Cardiac muscle cell (in vitro differentiated cells and primary cell): ENCODE measurements at regions not wholly inside any gene's neighbourhood (a gene's known extent, or its start where the extent isn't known, plus 50 kb on each side); places are given as distances from the start of the nearest gene placed in this dataset.

Source experiments
- DNase-seq, 2 donors: peaks; one replicate each; pipeline versions ENCODE4 v3.0.0 to v3.0.0-alpha.2; 2010 to 2017; ENCODE audit warnings: low read depth in 1 of 2, low spot score in 1 of 2
- H3K27ac ChIP-seq: fragments of 200-600 bp; sonication (generic); 2 replicates; pipeline ENCODE4 v1.5.1; 2016
- H3K27me3 ChIP-seq: fragments of 200-600 bp; sonication (generic); 2 replicates; pipeline ENCODE4 v1.6.0; 2016; ENCODE audit warnings: control low read depth
- H3K36me3 ChIP-seq: fragments of 200-600 bp; sonication (generic); 2 replicates; pipeline ENCODE4 v1.5.1; 2016; ENCODE audit warnings: control low read depth
- H3K4me1 ChIP-seq: fragments of 200-600 bp; sonication (generic); 2 replicates; pipeline ENCODE4 v1.8.1; 2017; ENCODE audit warnings: low read depth, mild to moderate bottlenecking, mixed run types
- H3K4me3 ChIP-seq: fragments of 200-600 bp; sonication (generic); 2 replicates; pipeline ENCODE4 v1.5.1; 2016; ENCODE audit warnings: mild to moderate bottlenecking
- H3K9me3 ChIP-seq: fragments of 200-600 bp; sonication (generic); 2 replicates; pipeline ENCODE4 v1.5.1; 2017; ENCODE audit warnings: low read depth, mild to moderate bottlenecking, control low read depth
- CTCF ChIP-seq: IDR thresholded peaks from 2 replicates; pipeline ENCODE4 v1.5.1; 2012; ENCODE audit warnings: low read depth, mild to moderate bottlenecking, low read length

DNA sequence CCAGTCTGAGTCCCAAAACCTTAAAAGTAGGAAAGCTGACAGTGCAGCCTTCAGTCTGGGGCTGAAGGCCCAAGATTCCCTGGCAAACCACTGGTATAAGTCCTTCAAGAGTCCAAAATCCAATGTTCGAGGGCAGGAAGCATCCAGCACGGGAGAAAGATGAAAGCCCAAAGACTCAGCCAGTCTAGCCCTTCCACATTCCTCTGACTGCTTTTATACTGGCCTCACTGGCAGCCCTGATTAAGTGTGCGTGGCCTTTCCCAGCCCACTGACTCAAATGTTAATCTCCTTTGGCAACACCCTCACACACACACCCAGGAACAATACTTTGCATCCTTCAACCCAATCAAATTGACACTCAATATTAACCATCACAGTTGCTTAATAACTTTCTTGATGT, 372.1 kb upstream of the CCDC196 start:
- no peak for DNase-seq
- no peak overlapping the region for H3K27ac ChIP-seq
- no peaks in the 10 kb centered on the region for H3K27me3 ChIP-seq
- H3K36me3 ChIP-seq: no peaks in the 10 kb centered on the region
- no peak overlapping the region for H3K4me3 ChIP-seq
- no peaks in the 10 kb centered on the region for H3K9me3 ChIP-seq
- peaks cover 10% of the 10 kb centered on the region for H3K4me1 ChIP-seq
- TF ChIP-seq CTCF: no peak

DNA sequence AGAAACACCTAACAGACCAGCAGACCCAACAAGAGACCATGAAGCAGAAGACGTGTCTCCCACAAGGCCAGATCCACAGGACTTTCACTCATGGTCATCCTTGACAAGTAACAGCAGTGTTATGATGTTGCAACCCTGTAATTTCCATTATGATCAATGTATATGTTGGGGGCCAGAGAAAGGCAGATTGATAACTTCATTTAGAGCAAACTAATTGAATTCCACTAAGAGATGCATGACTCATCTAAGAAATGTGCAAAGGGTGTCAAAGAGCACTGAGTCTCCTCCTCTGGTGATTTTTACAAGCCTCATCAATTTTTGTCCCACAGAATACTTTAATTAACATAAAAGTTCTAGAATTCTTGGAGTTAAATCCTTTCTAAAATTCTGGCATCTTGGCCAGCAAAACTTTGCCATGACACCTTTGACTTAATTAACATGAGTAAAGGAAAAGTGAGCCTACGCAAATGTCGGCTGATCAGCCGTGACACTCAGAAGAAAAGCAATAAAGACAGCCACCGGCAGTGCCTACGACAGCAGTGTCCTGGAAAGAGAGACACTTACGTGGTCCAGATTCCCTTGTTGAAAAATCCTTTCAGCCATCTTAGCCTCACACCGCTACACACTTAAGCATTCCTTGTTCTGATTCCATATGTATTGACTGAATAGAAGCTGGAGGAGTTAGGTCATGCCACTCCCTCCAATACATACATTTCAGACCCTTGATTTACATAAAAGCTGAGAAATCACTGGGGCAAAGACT, 370.2 kb upstream of the CCDC196 start:
- no peaks in the 10 kb centered on the region for H3K36me3 ChIP-seq
- no peaks in the 10 kb centered on the region for H3K27me3 ChIP-seq
- peaks cover 20% of the 10 kb centered on the region for H3K4me1 ChIP-seq
- no peak for DNase-seq
- no peak overlapping the region for H3K4me3 ChIP-seq
- no peak overlapping the region for H3K27ac ChIP-seq
- no peaks in the 10 kb centered on the region for H3K9me3 ChIP-seq
- no peak for TF ChIP-seq CTCF

DNA sequence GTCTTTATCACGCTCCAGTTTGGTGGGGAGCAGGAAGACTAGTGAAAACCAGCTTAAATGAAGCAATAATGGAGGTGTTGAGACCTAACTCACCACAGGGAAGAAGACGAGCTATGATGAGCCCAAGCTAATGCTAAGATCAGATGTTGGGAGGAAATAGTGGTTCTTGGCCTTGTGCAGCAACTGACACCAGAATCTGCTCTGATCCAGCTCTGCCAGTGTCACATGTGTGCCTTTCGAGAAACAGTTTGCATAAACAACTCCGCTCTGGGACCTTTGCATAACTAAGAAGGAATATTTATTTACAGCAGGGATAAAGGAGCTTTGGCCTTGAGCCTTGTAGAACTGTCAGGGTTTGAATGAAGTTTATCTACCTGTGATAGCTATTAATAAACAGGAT, 369.4 kb upstream of the CCDC196 start:
- Histone ChIP-seq H3K36me3 (no peaks in the 10 kb centered on the region), H3K9me3 (no peaks in the 10 kb centered on the region), H3K4me1 (peaks cover 20% of the 10 kb centered on the region), H3K27me3 (no peaks in the 10 kb centered on the region), H3K4me3 (no peak overlapping the region), H3K27ac (no peak overlapping the region)
- TF ChIP-seq CTCF: no peak
- no peak for DNase-seq

DNA sequence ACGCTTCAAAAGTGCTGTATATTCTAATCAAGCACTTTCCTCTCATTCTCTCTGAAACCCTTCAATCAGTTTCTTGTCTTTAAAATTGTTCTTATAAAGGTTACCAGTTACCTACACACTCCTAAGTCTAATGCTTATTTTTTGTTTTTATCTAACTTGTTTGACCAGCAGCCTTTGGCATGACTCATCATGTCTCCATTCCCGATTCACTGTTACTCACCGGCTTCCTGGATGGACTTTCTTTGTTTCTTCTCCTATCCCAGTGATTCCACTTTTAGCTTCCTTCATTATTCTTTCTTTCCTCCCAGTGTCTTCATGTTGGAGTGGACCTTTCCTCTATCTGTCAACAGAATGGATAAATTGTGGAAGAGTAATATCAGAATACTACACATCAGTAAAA, 368.6 kb upstream of the CCDC196 start:
- peak in 1 of 2 donors; percentile 68 for DNase-seq
- H3K4me3 ChIP-seq: no peak overlapping the region
- no peak for TF ChIP-seq CTCF
- peaks cover 20% of the 10 kb centered on the region for H3K4me1 ChIP-seq
- no peaks in the 10 kb centered on the region for H3K9me3 ChIP-seq
- H3K27me3 ChIP-seq: no peaks in the 10 kb centered on the region
- no peak overlapping the region for H3K27ac ChIP-seq
- no peaks in the 10 kb centered on the region for H3K36me3 ChIP-seq

GRCh38 chr14:66119606-66120231, 366.5 kb upstream of the CCDC196 start:
- DNase-seq: peak in 1 of 2 donors; percentile 61
- no peak for TF ChIP-seq CTCF
- Histone ChIP-seq H3K27ac (peak overlapping the region; percentile 70), H3K4me1 (peaks cover 20% of the 10 kb centered on the region), H3K27me3 (no peaks in the 10 kb centered on the region), H3K36me3 (no peaks in the 10 kb centered on the region), H3K4me3 (no peak overlapping the region), H3K9me3 (no peaks in the 10 kb centered on the region)
